ENCODE measurements at regions not wholly inside any gene's neighbourhood (a gene's known extent, or its start where the extent isn't known, plus 50 kb on each side); places are given as distances from the start of the nearest gene placed in this dataset.

DNA sequence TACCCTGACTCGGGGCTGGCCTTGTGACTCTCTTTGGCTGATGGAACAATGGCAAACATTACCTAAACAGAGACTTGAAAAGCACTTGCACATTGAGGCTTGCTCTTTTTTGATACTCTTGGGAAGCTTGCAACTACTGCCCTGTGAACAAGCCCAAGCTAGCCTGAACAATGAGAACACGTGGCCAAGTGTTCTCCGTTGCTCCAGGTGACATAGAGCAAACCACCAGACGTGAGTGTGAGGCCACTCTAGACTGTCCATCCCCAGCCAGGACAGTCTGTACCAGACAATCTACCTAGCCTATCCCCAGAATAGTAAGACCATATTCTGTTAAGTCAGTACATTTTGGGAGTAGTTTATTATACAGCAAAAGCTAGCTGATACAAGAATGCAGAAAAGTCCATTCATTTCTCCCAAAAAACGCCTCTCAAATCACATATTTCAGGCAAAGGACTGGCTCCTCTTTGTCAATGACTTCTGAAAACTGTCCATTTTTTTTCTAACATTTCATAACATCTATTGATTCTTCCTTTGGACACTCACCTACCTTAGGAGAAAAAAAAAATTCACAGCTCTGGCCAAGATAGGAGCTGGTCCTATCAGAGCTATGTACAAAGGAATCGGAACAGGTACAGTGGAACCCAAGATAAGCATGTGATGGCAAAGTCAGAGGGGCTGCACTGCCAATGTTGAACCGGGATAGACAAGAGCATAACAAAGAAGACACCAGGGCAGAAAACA is 142.1 kb upstream of the PKDCC start:
- no peak for DNase-seq

GRCh38 chr2:41906338-41906725 is 141.5 kb upstream of the PKDCC start:
- DNase-seq: no peak

DNA sequence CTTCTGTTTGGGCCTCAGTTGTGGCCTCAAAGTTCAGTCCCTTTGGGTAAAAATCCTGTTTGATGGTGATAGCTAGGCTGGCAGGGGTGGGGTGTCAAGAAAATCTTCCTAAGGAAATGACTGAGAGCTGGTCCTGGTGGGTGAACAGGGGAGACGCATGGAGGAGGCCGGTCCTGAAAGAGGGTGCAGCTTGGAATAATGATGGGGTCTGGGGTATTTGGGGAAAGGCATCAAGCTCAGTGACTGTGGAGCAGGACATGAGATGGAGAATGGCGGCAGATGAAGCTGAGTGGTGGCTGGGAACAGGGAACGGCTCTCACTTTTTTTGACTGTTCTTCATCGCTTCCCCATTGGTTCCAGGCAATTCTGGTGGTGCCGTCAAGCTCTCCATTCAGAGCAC is 140.7 kb upstream of the PKDCC start:
- DNase-seq: no peak

DNA sequence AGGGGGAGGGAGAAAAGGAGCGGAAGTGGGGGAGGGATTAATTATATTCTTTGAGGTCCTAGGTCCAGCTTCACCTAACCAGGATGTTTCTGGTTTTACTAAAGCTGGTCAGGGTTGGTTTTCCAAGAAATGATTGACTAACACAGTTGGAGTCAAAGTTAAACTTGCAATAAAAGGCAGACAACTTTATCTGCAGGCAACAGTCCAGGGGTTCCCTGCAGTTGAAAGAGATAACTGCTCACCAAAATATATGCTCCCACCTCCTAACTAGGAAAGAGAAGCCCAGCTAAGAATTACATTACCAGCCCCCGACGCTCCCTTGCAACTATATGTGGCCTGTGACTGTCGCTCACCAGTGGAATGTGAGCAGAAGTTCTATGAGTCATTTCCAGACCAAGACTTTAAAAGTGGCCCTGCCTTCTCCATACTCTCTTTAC is 140.0 kb upstream of the PKDCC start:
- DNase-seq: no peak

DNA sequence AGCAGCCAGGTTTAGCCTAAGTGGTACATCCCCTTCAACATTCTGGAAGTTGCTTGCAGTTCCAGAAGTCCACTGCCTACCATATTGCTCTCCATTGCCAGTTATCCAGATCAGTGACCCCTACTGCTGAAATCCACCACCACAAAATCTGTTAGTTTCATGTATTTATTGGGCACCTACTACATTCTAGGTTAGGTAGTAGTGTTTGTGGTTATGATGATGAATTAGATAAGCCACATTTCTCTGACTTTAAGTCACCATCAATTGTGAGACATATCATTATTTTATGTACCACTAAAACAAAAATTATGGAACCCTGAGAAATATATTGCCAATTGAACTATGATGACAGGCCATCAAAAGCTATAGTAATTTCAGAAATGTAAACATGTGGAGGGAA is 139.5 kb upstream of the PKDCC start:
- DNase-seq: no peak

- DNase-seq: no peak
Measured at GRCh38 chr2:41909584-41909983, 138.2 kb upstream of the PKDCC start.

- DNase-seq: no peak
Measured at GRCh38 chr2:41910126-41910525, 137.7 kb upstream of the PKDCC start.

GRCh38 chr2:41911033-41911432 is 136.8 kb upstream of the PKDCC start:
- DNase-seq: no peak

DNA sequence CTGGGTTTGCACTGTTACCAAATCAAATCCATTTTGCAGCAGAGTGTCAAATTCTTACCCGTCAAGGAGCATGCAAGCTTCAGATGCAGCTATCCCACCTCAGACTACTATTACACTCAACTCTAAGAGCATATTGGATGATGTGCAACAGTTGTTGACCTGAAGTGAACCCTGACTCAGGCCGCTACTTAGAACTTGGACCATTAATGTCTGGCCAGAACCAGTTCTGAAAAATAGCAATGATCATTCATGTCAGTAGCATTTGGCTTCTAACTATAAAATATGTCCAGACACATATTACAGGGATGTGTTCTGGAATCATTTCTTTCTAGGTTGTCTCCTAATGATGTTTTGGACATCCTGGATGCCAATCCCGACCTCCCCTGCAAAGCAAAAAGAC is 135.5 kb upstream of the PKDCC start:
- DNase-seq: no peak

DNA sequence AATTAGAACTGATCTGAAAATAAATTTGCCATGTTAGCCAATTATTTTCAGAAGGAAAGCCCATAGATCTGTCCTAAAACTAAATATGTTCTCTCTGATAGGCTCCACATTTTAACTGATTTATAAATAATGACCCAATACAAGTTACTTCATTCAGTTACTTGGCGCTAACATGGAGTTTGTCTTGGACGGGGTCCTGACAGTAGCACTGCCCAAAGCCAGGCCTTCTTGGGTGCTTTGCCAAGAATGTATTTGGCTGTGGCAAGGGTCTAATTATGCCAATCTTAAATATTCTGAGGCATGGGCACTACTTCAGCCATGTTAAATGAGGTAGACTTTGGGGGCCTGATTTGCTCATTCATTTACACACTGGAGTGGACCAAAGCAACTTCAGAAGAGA is 135.0 kb upstream of the PKDCC start:
- DNase-seq: no peak

DNA sequence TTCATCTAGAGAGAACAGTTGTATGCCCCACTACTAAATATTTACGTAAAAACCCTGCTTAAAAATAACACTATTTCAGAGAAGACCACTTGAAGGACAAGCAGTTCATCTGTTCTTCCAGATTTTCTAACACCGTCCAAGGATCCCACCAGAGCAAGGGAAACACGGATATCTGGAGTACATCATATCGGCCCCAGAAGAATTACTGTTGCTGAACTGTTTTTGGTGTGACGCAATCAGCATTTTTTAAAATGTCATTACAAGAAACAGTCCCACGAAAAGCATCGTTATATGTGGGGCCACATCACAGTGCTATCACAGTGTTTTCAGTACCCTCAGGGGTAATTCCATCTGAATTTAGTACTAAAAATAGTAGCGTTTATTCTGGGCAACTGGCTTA is 134.5 kb upstream of the PKDCC start:
- no peak for DNase-seq

DNA sequence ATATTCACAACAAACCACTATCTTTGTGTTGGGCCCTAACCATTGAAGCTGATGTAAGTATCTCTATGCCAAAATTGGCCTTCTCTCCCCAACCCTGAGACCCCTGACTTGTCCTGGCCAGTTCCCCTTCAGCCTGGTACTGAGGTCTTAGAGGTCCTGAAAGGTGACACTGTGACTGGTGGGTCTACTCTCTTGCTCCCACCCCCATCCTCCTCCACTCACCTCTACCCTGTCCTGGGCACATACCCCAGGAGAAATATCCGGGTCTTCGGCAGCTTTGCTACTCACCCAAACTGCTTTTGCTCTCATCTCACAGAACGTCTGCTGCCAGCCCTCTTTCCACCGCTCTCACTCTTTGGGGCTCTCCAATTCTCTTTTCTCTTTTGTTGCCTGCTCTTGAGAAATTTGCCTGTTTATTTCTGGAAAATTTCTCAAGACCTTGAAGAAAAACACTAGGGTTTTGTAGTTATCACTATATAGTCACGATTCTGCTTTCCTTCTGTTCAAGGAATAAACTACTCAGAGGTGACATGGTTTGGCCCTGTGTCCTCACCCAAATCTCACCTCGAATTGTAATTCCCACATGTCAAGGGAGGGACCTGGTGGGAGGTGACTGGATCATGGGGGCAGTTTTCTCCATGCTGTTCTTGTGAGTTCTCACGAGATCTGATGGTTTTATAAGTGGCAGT is 133.8 kb upstream of the PKDCC start:
- DNase-seq: no peak

DNA sequence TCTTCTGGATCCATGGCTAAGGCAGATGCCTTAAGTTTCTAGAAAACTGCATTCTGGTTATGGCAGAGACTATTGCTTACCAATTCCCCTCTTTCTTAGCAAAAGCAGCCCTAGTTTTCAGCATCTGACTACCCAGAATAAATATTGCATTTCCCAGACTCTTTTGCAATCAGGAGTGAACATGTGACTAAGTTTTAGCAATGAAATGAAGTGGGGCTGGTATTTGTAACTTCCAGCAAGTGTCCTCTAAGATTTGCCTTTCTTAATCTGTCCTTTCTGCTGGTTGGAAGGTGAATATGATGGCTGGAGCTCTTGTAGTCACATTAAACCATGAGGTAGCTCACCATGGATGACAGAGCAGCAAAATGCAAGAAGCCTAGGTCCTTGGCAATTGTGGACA is 132.9 kb upstream of the PKDCC start:
- no peak for DNase-seq

DNA sequence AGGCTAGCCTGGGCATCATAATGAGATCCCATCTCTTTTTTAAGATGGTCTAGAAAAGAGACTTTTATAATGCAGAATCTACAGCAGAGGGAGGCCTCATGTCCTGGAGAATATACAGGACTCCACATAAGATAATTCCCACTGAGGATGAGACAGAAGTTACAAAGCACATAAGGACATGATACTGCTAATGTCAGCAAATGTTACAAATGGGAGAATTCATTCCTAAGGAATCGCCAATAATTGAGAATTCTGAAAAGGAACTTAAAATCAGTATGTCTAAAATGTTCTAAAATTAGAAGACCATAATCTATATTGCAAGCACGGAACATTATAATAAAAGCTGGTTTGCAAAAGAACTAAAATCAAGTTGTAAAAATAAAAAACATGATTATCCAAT is 131.6 kb upstream of the PKDCC start:
- no peak for DNase-seq

GRCh38 chr2:41917587-41917986 is 130.2 kb upstream of the PKDCC start:
- no peak for DNase-seq

GRCh38 chr2:41919135-41919534 is 128.7 kb upstream of the PKDCC start:
- no peak for DNase-seq

DNA sequence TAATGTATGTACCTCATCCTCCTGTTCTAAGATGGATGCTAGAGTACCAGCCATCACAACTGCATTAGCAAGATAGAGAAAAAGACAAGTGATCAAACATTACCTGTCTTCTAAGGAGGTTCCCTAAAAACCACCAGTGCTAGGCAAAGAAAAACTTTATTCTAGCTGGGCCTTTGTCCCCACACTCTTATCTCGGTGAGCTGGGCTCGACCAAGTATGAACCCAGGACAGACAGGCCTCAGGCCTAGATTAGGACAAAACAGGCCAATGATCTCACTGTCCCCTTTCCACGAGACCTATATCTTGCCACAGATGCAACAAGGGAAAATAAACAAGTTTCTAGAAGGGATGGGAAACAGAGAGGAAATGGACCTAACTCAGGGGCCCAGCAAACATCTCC is 127.6 kb upstream of the PKDCC start:
- DNase-seq: no peak

DNA sequence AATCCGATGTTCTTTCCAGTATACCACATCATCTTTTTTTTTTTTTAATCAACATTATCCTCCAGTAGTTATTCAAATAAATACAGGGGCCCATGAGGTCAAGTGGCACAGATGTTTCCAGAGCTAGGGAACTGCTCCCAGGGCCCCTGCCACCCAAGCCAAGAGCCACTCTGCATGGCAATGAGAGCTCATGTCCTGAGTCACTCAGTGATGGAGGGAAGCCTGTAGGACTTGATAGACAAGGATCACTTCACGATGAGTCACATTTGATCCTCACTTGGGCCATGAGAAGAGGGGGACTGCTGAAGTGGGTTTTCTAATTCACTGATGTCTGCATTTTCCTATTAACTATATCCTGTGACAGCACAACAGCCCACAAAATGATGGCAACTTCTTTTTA is 127.0 kb upstream of the PKDCC start:
- no peak for DNase-seq

- DNase-seq: no peak
Measured at GRCh38 chr2:41922177-41922576, 125.6 kb upstream of the PKDCC start.

GRCh38 chr2:41923156-41923786 is 124.5 kb upstream of the PKDCC start:
- DNase-seq: no peak

DNA sequence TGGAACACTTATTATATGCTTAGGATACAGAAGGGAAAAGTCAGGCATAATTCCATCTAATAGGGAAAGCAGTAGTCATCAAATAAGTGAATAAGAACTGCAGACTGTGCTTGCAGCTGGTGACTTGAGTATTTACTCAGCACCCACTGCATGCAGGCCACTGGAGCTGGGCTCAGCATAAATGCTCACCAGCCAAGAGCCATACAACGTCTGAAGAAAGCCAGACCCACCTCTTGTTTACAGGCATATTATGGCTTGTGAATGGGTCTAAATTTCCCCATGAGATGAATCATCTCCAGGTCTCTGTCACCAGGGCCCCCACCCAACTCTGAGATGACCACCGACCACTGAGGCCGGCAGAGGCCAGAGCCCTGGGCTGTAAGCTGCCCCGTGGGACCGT is 123.8 kb upstream of the PKDCC start:
- no peak for DNase-seq

GRCh38 chr2:41924709-41925408 is 123.0 kb upstream of the PKDCC start:
- no peak for DNase-seq

GRCh38 chr2:41925712-41926111 is 122.1 kb upstream of the PKDCC start:
- no peak for DNase-seq

Measured in activated naive CD4-positive, alpha-beta T cell treated with anti-CD3 and anti-CD28 coated beads, Interleukin-2, amount 50 U/mL, for 16 hours (primary cell).